IMR-90 (cell line): ENCODE measurements at regions not wholly inside any gene's neighbourhood (a gene's known extent, or its start where the extent isn't known, plus 50 kb on each side); places are given as distances from the start of the nearest gene placed in this dataset.

Experiments
- ATAC-seq: fragments of 200-7000 bp; cut with Tn5 transposase; 2 replicates; pipeline ENCODE4 v1.9.1; 2020; ENCODE audit warnings: low read depth, mild to moderate bottlenecking, moderate library complexity
- BruUV-seq: library from RNA; stranded (reverse); fragments of 400-500 nt; replicated peaks from 2 replicates; lab custom pipeline; 2021; lab: Mats Ljungman, UMichigan
- CTCF ChIA-PET: fragments of 300-600 bp; formaldehyde crosslinking; extraction: SDS; loops from one replicate; lab custom pipeline; 2021; ENCODE audit warnings: antibody characterized with exemption; lab: Yijun Ruan, JAX
- POLR2A ChIA-PET: fragments of 300-600 bp; sonication (Branson Sonifier 250); formaldehyde crosslinking; loops from one replicate; lab custom pipeline; 2022; ENCODE audit warnings: antibody characterized with exemption; ENCODE audit not compliant: unreplicated experiment; lab: Charles Lee
- DNase-seq: peaks from one replicate; pipeline ENCODE4 v3.0.0; 2013
- H2AFZ ChIP-seq: replicated peaks from 2 replicates; pipeline ENCODE3; 2013; ENCODE audit warnings: low read length, mild to moderate bottlenecking; ENCODE audit not compliant: poor library complexity
- H2AK5ac ChIP-seq: 2 replicates; pipeline ENCODE4 v1.6.1; 2013; ENCODE audit warnings: low read depth, low read length, inconsistent platforms
- H2AK9ac ChIP-seq: replicated peaks from 2 replicates; pipeline ENCODE3; 2013; ENCODE audit warnings: mild to moderate bottlenecking, low read depth, low read length, moderate library complexity; ENCODE audit not compliant: poor library complexity
- H2BK120ac ChIP-seq: 2 replicates; pipeline ENCODE4 v1.6.1; 2013; ENCODE audit warnings: low read depth, low read length, inconsistent platforms
- H2BK15ac ChIP-seq: 3 replicates; pipeline ENCODE4 v1.6.1; 2013; ENCODE audit warnings: low read depth, low read length, inconsistent platforms
- H2BK20ac ChIP-seq: 2 replicates; pipeline ENCODE4 v1.6.1; 2013; ENCODE audit warnings: low read depth, mild to moderate bottlenecking, inconsistent platforms, low read length, moderate library complexity
- H2BK5ac ChIP-seq: 2 replicates; pipeline ENCODE4 v1.6.1; 2013; ENCODE audit warnings: mild to moderate bottlenecking, low read depth, low read length, inconsistent platforms; ENCODE audit not compliant: poor library complexity, severe bottlenecking
- H3K14ac ChIP-seq: replicated peaks from 2 replicates; pipeline ENCODE4 v1.6.1; 2013; ENCODE audit warnings: low read depth, low read length, inconsistent platforms
- H3K18ac ChIP-seq: 2 replicates; pipeline ENCODE4 v1.6.1; 2013; ENCODE audit warnings: low read depth, low read length, control low read depth
- H3K23ac ChIP-seq: 2 replicates; pipeline ENCODE4 v1.6.1; 2013; ENCODE audit warnings: low read depth, low read length, inconsistent platforms
- H3K27ac ChIP-seq: 2 replicates; pipeline ENCODE4 v1.5.1; 2013; ENCODE audit warnings: mild to moderate bottlenecking, control low read depth, low read length; ENCODE audit not compliant: insufficient read depth
- H3K27me3 ChIP-seq: 2 replicates; pipeline ENCODE4 v1.6.1; 2013; ENCODE audit warnings: low read length; ENCODE audit not compliant: control insufficient read depth, insufficient read depth
- H3K36me3 ChIP-seq: 2 replicates; pipeline ENCODE4 v1.6.1; 2013; ENCODE audit warnings: low read length, mixed read lengths; ENCODE audit not compliant: control insufficient read depth, insufficient read depth
- H3K4ac ChIP-seq: 2 replicates; pipeline ENCODE4 v1.6.1; 2013; ENCODE audit warnings: low read depth, low read length, inconsistent platforms
- H3K4me1 ChIP-seq: 2 replicates; pipeline ENCODE4 v1.6.1; 2013; ENCODE audit warnings: low read length, mixed read lengths; ENCODE audit not compliant: control insufficient read depth, insufficient read depth
- H3K4me2 ChIP-seq: 2 replicates; pipeline ENCODE4 v1.6.1; 2013; ENCODE audit warnings: low read depth, mild to moderate bottlenecking, control low read depth, low read length, moderate library complexity
- H3K4me3 ChIP-seq: 2 replicates; pipeline ENCODE4 v1.5.1; 2013; ENCODE audit warnings: low read depth, mild to moderate bottlenecking, control low read depth, low read length, moderate library complexity; ENCODE audit not compliant: insufficient read depth
- H3K56ac ChIP-seq: 2 replicates; pipeline ENCODE4 v1.6.1; 2013; ENCODE audit warnings: low read length, inconsistent platforms; ENCODE audit not compliant: insufficient read depth; ENCODE audit errors: extremely low read depth
- H3K79me1 ChIP-seq, 2 experiments: 2 replicates each; pipeline ENCODE4 v1.6.1; 2013; ENCODE audit warnings: low read length in 2 of 2, inconsistent platforms in 1 of 2, low read depth in 1 of 2
- H3K9ac ChIP-seq: 2 replicates; pipeline ENCODE4 v1.6.1; 2013; ENCODE audit warnings: low read depth, low read length, control low read depth
- H3K9me1 ChIP-seq: 2 replicates; pipeline ENCODE4 v1.6.1; 2013; ENCODE audit warnings: low read length, inconsistent platforms; ENCODE audit not compliant: insufficient read depth
- H3K9me3 ChIP-seq: 2 replicates; pipeline ENCODE4 v1.6.1; 2013; ENCODE audit warnings: low read length; ENCODE audit not compliant: control insufficient read depth, insufficient read depth
- H4K20me1 ChIP-seq: 2 replicates; pipeline ENCODE4 v1.6.1; 2013; ENCODE audit warnings: low read length, inconsistent platforms; ENCODE audit not compliant: insufficient read depth
- H4K5ac ChIP-seq: 2 replicates; pipeline ENCODE4 v1.6.1; 2013; ENCODE audit warnings: mild to moderate bottlenecking, low read depth, low read length, control low read depth
- H4K8ac ChIP-seq, 2 experiments: 2 replicates each; pipeline ENCODE4 v1.6.1; 2013; ENCODE audit warnings: low read depth in 2 of 2, low read length in 2 of 2, control low read depth in 1 of 2, inconsistent platforms in 1 of 2
- H4K91ac ChIP-seq: 2 replicates; pipeline ENCODE4 v1.6.1; 2013; ENCODE audit warnings: low read depth, low read length, inconsistent platforms; ENCODE audit not compliant: insufficient read depth
- BHLHE40 ChIP-seq: fragments of 150-350 bp; IDR thresholded peaks from 2 replicates; pipeline ENCODE4 v1.6.1; 2016; ENCODE audit warnings: mild to moderate bottlenecking, low read depth, low read length
- CHD1 ChIP-seq: IDR thresholded peaks from 2 replicates; pipeline ENCODE4 v1.6.1; 2012; ENCODE audit warnings: low read depth, low read length, improper control_type of control experiment
- FOS ChIP-seq: fragments of 150-350 bp; IDR thresholded peaks from 2 replicates; pipeline ENCODE4 v1.6.1; 2016; ENCODE audit warnings: low read depth, low read length
- MAFK ChIP-seq: IDR thresholded peaks from 2 replicates; pipeline ENCODE4 v1.6.1; 2012; ENCODE audit warnings: low read depth, low read length, improper control_type of control experiment
- MAZ ChIP-seq: IDR thresholded peaks from 2 replicates; pipeline ENCODE4 v1.6.1; 2012; ENCODE audit warnings: low read depth, mild to moderate bottlenecking, low read length, improper control_type of control experiment, moderate library complexity, borderline replicate concordance
- MXI1 ChIP-seq: IDR thresholded peaks from 2 replicates; pipeline ENCODE4 v1.6.1; 2012; ENCODE audit warnings: low read depth, mild to moderate bottlenecking, low read length, moderate library complexity, borderline replicate concordance
- NFE2L2 ChIP-seq: fragments of 150-350 bp; IDR thresholded peaks from 2 replicates; pipeline ENCODE4 v1.6.1; 2016; ENCODE audit warnings: low read depth, mild to moderate bottlenecking, low read length
- POLR2A ChIP-seq: IDR thresholded peaks from 2 replicates; pipeline ENCODE4 v1.6.1; 2012; ENCODE audit warnings: mild to moderate bottlenecking, low read depth, low read length
- RAD21 ChIP-seq: IDR thresholded peaks from 2 replicates; pipeline ENCODE4 v1.6.1; 2012; ENCODE audit warnings: low read length, improper control_type of control experiment
- RCOR1 ChIP-seq: IDR thresholded peaks from 2 replicates; pipeline ENCODE4 v1.6.1; 2012; ENCODE audit warnings: mild to moderate bottlenecking, low read length, improper control_type of control experiment; ENCODE audit not compliant: insufficient replicate concordance
- RFX5 ChIP-seq: IDR thresholded peaks from 2 replicates; pipeline ENCODE4 v1.8.0; 2012; ENCODE audit warnings: low read depth, mild to moderate bottlenecking, low read length, moderate library complexity
- SMC3 ChIP-seq: fragments of 150-350 bp; IDR thresholded peaks from 2 replicates; pipeline ENCODE4 v1.6.1; 2016; ENCODE audit warnings: low read depth, mild to moderate bottlenecking, antibody characterized with exemption, low read length, moderate library complexity
- WGBS, 2 experiments: methylation state at CpG; one replicate each; pipeline versions ENCODE4 v1.1.5 to v1.1.7; 2013; ENCODE audit warnings: missing lambda C conversion rate in 2 of 2; ENCODE audit not compliant: insufficient read length in 1 of 2; ENCODE audit errors: extremely low coverage in 2 of 2; 5-methylcytosine and 5-hydroxymethylcytosine counted together
- dilution Hi-C: fragments of 300-500 bp; cut with HindIII; formaldehyde crosslinking; loops from one replicate; pipeline ENCODE4 v1.14.3; 2018; ENCODE audit warnings: low sequenced_read_pairs; ENCODE audit not compliant: unreplicated experiment
- in situ Hi-C: fragments of 300-500 bp; cut with MboI; formaldehyde crosslinking; loops from 3 replicates; pipeline ENCODE4 v1.14.3; 2019; ENCODE audit warnings: low sequenced_read_pairs, inconsistent platforms, mixed read lengths
- intact Hi-C: fragments of 100-400 bp; cut with micrococcal nuclease; formaldehyde crosslinking; loops from 2 replicates; pipeline ENCODE4 v1.10.0; 2022
- TF ChIP-seq, protein P1 (sequence below): conservative IDR thresholded peaks from 2 replicates; pipeline ENCODE4 v1.5.1; 2012; ENCODE audit warnings: mild to moderate bottlenecking, low read depth, low read length, improper control_type of control experiment
- TF ChIP-seq, protein P2 (sequence below): fragments of 150-350 bp; IDR thresholded peaks from 2 replicates; pipeline ENCODE4 v1.6.1; 2017; ENCODE audit warnings: mild to moderate bottlenecking, antibody characterized with exemption, low read length, low read depth

DNA sequence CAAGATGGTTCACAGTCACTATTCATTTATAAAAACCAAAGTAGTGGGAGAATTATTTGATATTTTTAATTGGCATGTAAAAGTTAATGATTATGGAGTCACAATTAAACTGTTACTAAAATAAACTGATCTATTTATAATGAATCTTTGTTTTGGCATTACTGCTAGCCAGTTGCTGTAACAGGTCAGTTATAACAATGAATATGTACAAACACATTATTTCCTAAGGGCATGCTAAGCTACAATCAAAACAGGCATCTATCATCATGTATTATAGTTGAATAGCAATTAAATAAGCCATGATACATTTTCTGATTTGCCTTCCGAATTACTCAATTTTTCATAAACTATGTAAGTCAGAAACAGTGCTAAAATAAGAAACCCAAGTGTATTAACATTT is 518.3 kb downstream of the SLC16A7 start:
- POLR2A ChIA-PET, result no interaction called here
- no peak overlapping the region for H3K56ac ChIP-seq

More for the DNA sequence above, 518.3 kb downstream of the SLC16A7 start:
- no peak for DNase-seq
- Histone ChIP-seq H2AK5ac (no peak overlapping the region), H3K36me3 (no peaks in the 10 kb centered on the region), H3K14ac (no peak overlapping the region), H2BK20ac (no peak overlapping the region), H3K4me1 (no peaks in the 10 kb centered on the region), H3K9ac (no peak overlapping the region), H3K79me1 (no peaks in the 10 kb centered on the region), H3K9me3 (peaks cover 4% of the 10 kb centered on the region; the same call in 1 of the 2 replicates), H2BK120ac (no peak overlapping the region), H3K27ac (no peak overlapping the region), H2AK9ac (no peak overlapping the region), H3K23ac (no peak overlapping the region), H3K4me2 (no peak overlapping the region), H3K4ac (no peak overlapping the region), H4K5ac (no peak overlapping the region), H2AFZ (no peak overlapping the region), H3K9me1 (no peaks in the 10 kb centered on the region), H2BK5ac (no peak overlapping the region), H2BK15ac (no peak overlapping the region), H4K8ac (no peak overlapping the region), H4K91ac (no peak overlapping the region), H3K18ac (no peak overlapping the region), H3K27me3 (no peaks in the 10 kb centered on the region), H4K20me1 (no peaks in the 10 kb centered on the region), H3K4me3 (no peak overlapping the region)
- ATAC-seq, result no peak
- WGBS, 2 experiments, result no CpG with 5 or more reads among the region's 1 CpG
- intact Hi-C loops, result no loop called here
- no TSS peak for BruUV-seq
- CTCF ChIA-PET, result no interaction called here
- in situ Hi-C loops, result loop anchor here (25.0 kb wide), 1 partner anchor 373 kb away; no protein-coding TSS in a partner anchor
- TF ChIP-seq RFX5 (no peak), RAD21 (no peak), SMC3 (no peak), NFE2L2 (no peak), BHLHE40 (no peak), POLR2A (no peak), RCOR1 (no peak), MXI1 (no peak), FOS (no peak), MAZ (no peak), CHD1 (no peak), MAFK (no peak)
- TF ChIP-seq, protein P1, sequence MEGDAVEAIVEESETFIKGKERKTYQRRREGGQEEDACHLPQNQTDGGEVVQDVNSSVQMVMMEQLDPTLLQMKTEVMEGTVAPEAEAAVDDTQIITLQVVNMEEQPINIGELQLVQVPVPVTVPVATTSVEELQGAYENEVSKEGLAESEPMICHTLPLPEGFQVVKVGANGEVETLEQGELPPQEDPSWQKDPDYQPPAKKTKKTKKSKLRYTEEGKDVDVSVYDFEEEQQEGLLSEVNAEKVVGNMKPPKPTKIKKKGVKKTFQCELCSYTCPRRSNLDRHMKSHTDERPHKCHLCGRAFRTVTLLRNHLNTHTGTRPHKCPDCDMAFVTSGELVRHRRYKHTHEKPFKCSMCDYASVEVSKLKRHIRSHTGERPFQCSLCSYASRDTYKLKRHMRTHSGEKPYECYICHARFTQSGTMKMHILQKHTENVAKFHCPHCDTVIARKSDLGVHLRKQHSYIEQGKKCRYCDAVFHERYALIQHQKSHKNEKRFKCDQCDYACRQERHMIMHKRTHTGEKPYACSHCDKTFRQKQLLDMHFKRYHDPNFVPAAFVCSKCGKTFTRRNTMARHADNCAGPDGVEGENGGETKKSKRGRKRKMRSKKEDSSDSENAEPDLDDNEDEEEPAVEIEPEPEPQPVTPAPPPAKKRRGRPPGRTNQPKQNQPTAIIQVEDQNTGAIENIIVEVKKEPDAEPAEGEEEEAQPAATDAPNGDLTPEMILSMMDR, result no peak
- TF ChIP-seq, protein P2, sequence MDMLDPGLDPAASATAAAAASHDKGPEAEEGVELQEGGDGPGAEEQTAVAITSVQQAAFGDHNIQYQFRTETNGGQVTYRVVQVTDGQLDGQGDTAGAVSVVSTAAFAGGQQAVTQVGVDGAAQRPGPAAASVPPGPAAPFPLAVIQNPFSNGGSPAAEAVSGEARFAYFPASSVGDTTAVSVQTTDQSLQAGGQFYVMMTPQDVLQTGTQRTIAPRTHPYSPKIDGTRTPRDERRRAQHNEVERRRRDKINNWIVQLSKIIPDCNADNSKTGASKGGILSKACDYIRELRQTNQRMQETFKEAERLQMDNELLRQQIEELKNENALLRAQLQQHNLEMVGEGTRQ, result no peak
- dilution Hi-C loops, result no loop called here
